OCI-LY7 (cell line): ENCODE measurements at regions not wholly inside any gene's neighbourhood (a gene's known extent, or its start where the extent isn't known, plus 50 kb on each side); places are given as distances from the start of the nearest gene placed in this dataset.

Experiments used
- CTCF ChIP-seq: fragments of 200-600 bp; sonication (generic); conservative IDR thresholded peaks from 2 replicates; pipeline ENCODE4 v1.5.1; 2014; ENCODE audit warnings: mild to moderate bottlenecking, antibody characterized with exemption, low read length, moderate library complexity, mixed read lengths
- EZH2phosphoT487 ChIP-seq: fragments of 200-600 bp; sonication (generic); IDR thresholded peaks from 2 replicates; pipeline ENCODE4 v1.6.1; 2018; ENCODE audit warnings: low read depth, borderline replicate concordance, mild to moderate bottlenecking, mixed run types, antibody characterized with exemption, low read length, moderate library complexity, mixed read lengths

GRCh38 chr4:132016703-132017350, 1132.3 kb upstream of the PCDH10 start:
- TF ChIP-seq CTCF, result no peak
- no peak for TF ChIP-seq EZH2phosphoT487
